ENCODE measurements at regions not wholly inside any gene's neighbourhood (a gene's known extent, or its start where the extent isn't known, plus 50 kb on each side); places are given as distances from the start of the nearest gene placed in this dataset.

- peaks cover 0 to 11% of the 10 kb centered on the region in 2 donors for H3K9me3 ChIP-seq
- H3K4me3 ChIP-seq, result no peak overlapping the region
- no peak for DNase-seq (ENCODE audit: low spot score)
- no peak overlapping the region for H3K27ac ChIP-seq
- H3K27me3 ChIP-seq, result no peaks in the 10 kb centered on the region
- TF ChIP-seq CTCF (IDR thresholded peaks at IDR 0.05), result no peak
- no peaks in the 10 kb centered on the region for H3K36me3 ChIP-seq
- H3K4me1 ChIP-seq, result no peaks in the 10 kb centered on the region
Measured at GRCh38 chr5:98698359-98698758, 75.1 kb upstream of the RGMB start.

- H3K27ac ChIP-seq, result no peak overlapping the region
- TF ChIP-seq CTCF (IDR thresholded peaks at IDR 0.05), result no peak
- no peak for DNase-seq (ENCODE audit: low spot score)
- no peak overlapping the region for H3K4me3 ChIP-seq
- no peaks in the 10 kb centered on the region for H3K27me3 ChIP-seq
- no peaks in the 10 kb centered on the region for H3K4me1 ChIP-seq
- no peaks in the 10 kb centered on the region for H3K36me3 ChIP-seq
- peaks cover 0 to 16% of the 10 kb centered on the region in 2 donors for H3K9me3 ChIP-seq
Measured at GRCh38 chr5:98700730-98701129, 72.7 kb upstream of the RGMB start.

- Histone ChIP-seq H3K9me3 (peaks cover 0 to 19% of the 10 kb centered on the region in 2 donors), H3K27me3 (no peaks in the 10 kb centered on the region), H3K27ac (no peak overlapping the region), H3K4me1 (no peaks in the 10 kb centered on the region), H3K4me3 (no peak overlapping the region), H3K36me3 (no peaks in the 10 kb centered on the region)
- TF ChIP-seq CTCF (IDR thresholded peaks at IDR 0.05), result no peak
- no peak for DNase-seq (ENCODE audit: low spot score)
Measured at GRCh38 chr5:98705841-98706240, 67.6 kb upstream of the RGMB start.

- no peak for TF ChIP-seq CTCF (IDR thresholded peaks at IDR 0.05)
- DNase-seq (ENCODE audit: low spot score), result no peak
- H3K9me3 ChIP-seq, result peaks cover 0 to 3% of the 10 kb centered on the region in 2 donors
- H3K27ac ChIP-seq, result no peak overlapping the region
- H3K27me3 ChIP-seq, result no peaks in the 10 kb centered on the region
- no peaks in the 10 kb centered on the region for H3K36me3 ChIP-seq
- no peak overlapping the region for H3K4me3 ChIP-seq
- H3K4me1 ChIP-seq, result no peaks in the 10 kb centered on the region
Measured at GRCh38 chr5:98709681-98710080, 63.8 kb upstream of the RGMB start.

- no peaks in the 10 kb centered on the region for H3K9me3 ChIP-seq
- no peaks in the 10 kb centered on the region for H3K36me3 ChIP-seq
- no peak overlapping the region for H3K4me3 ChIP-seq
- H3K4me1 ChIP-seq, result no peaks in the 10 kb centered on the region
- DNase-seq (ENCODE audit: low spot score), result no peak
- TF ChIP-seq CTCF (IDR thresholded peaks at IDR 0.05), result no peak
- H3K27me3 ChIP-seq, result no peaks in the 10 kb centered on the region
- no peak overlapping the region for H3K27ac ChIP-seq
Measured at GRCh38 chr5:98713027-98713426, 60.4 kb upstream of the RGMB start.

- Histone ChIP-seq H3K27me3 (no peaks in the 10 kb centered on the region), H3K4me3 (no peak overlapping the region), H3K4me1 (no peaks in the 10 kb centered on the region), H3K36me3 (no peaks in the 10 kb centered on the region), H3K27ac (no peak overlapping the region), H3K9me3 (no peaks in the 10 kb centered on the region)
- no peak for TF ChIP-seq CTCF (IDR thresholded peaks at IDR 0.05)
- no peak for DNase-seq (ENCODE audit: low spot score)
Measured at GRCh38 chr5:98713856-98714255, 59.6 kb upstream of the RGMB start.
